ENCODE measurements at regions not wholly inside any gene's neighbourhood (a gene's known extent, or its start where the extent isn't known, plus 50 kb on each side); places are given as distances from the start of the nearest gene placed in this dataset.

DNA sequence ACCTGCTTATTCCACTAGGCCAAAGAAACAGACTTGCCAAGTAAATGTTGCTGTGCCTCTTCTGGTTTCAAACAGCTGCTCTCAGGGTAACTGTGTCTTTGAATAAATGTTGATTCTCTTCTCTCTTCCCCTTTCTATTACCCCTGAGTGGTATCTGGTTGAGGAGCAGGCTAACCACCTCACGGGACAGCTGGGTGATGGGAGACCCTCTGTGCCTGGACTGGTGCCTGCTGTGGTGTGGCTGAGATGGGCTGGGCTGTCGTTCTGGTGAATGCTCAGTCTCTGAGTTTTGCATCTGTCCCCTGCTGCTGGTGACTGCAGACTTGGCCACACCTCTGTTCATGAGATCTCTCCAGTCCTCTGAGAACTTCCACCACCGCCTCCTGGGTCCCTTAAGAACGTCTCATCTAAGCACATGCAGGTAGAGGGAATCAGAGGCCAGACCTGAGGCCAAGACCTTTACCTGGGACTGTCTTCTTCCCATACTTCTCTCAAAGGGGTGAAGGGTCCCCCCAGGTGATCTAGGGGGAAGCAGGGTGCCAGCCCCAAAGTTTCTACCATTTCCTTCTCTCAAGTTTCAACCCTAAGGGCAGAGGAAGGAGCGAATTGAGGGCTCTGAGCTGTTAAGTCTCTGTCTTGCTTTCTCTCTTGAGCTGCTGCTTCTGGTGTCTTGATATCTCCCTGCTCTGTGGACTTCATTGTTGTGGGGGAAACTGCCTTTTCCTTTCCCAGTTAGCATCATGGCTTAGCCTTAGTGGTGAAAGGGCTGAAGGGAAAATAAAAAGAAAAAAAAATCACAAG is 252.9 kb downstream of the EBLN2 start:
- DNase-seq (ENCODE audit: extremely low read depth in 1 of 4, low spot score in 3 of 4) (no peak), FAIRE-seq (no peak), ATAC-seq (no peak)
- TF ChIP-seq HNRNPL (IDR thresholded peaks at IDR 0.05; ENCODE audit: low read depth, low read length) (no peak), POLR2H (tag; IDR thresholded peaks at IDR 0.05; ENCODE audit: low read depth) (no peak), NCOR1 (IDR thresholded peaks at IDR 0.05) (no peak)
- Histone ChIP-seq H4K20me1 (replicated peaks; ENCODE audit: control insufficient read depth, insufficient read depth, low read length) (no peaks in the 10 kb centered on the region), H3K9ac (ENCODE audit: insufficient read depth in 1 of 2, low read depth in 2 of 2, low read length in 2 of 2) (no peak overlapping the region), H3K79me2 (ENCODE audit: control insufficient read depth, insufficient read depth, low read length) (no peaks in the 10 kb centered on the region), H2AFZ (ENCODE audit: low read depth, low read length) (no peak overlapping the region), H3K4me1 (replicated peaks in 1 of 2; ENCODE audit: control insufficient read depth in 2 of 2, insufficient read depth in 2 of 2, low read length in 2 of 2) (no peaks in the 10 kb centered on the region), H3K9me1 (ENCODE audit: control insufficient read depth, insufficient read depth, low read length) (no peaks in the 10 kb centered on the region), H3K27ac (ENCODE audit: extremely low read depth, low read depth, low read length) (no peak overlapping the region), H3K4me2 (ENCODE audit: insufficient read depth, low read length) (no peak overlapping the region), H3K36me3 (ENCODE audit: control insufficient read depth, insufficient read depth, low read length) (no peaks in the 10 kb centered on the region), H3K4me3 (no peak overlapping the region), H3K27me3 (ENCODE audit: control insufficient read depth in 2 of 2, insufficient read depth in 2 of 2, low read length in 2 of 2) (no peaks in the 10 kb centered on the region), H3K9me3 (replicated peaks; ENCODE audit: control insufficient read depth, insufficient read depth, low read depth, low read length) (no peaks in the 10 kb centered on the region)
- in situ Hi-C loops (cut with MboI) (no loop called here), intact Hi-C loops (cut with micrococcal nuclease) (no loop called here)
- 3% methylated on average over 5 of the region's 5 CpGs for WGBS (ENCODE audit: insufficient coverage, low coverage, missing lambda C conversion rate)
- BruUV-seq (replicated peaks): no TSS peak
- CTCF ChIA-PET (ENCODE audit: low intra/inter-chr PET ratio): no interaction called here
- POLR2A ChIA-PET: interaction anchor here (0.7 kb wide), 1 partner anchor 161 kb away, joined by 5 read pairs; no protein-coding TSS in a partner anchor

- Histone ChIP-seq H3K27ac (ENCODE audit: extremely low read depth, low read depth, low read length) (no peak overlapping the region), H3K27me3 (ENCODE audit: control insufficient read depth in 2 of 2, insufficient read depth in 2 of 2, low read length in 2 of 2) (no peaks in the 10 kb centered on the region), H3K4me3 (no peak overlapping the region), H3K9ac (ENCODE audit: insufficient read depth in 1 of 2, low read depth in 2 of 2, low read length in 2 of 2) (no peak overlapping the region), H3K79me2 (ENCODE audit: control insufficient read depth, insufficient read depth, low read length) (no peaks in the 10 kb centered on the region), H4K20me1 (replicated peaks; ENCODE audit: control insufficient read depth, insufficient read depth, low read length) (no peaks in the 10 kb centered on the region), H3K4me2 (ENCODE audit: insufficient read depth, low read length) (no peak overlapping the region), H3K4me1 (replicated peaks in 1 of 2; ENCODE audit: control insufficient read depth in 2 of 2, insufficient read depth in 2 of 2, low read length in 2 of 2) (no peaks in the 10 kb centered on the region), H2AFZ (ENCODE audit: low read depth, low read length) (no peak overlapping the region), H3K36me3 (ENCODE audit: control insufficient read depth, insufficient read depth, low read length) (no peaks in the 10 kb centered on the region), H3K9me1 (ENCODE audit: control insufficient read depth, insufficient read depth, low read length) (no peaks in the 10 kb centered on the region), H3K9me3 (replicated peaks; ENCODE audit: control insufficient read depth, insufficient read depth, low read depth, low read length) (no peaks in the 10 kb centered on the region)
- in situ Hi-C loops (cut with MboI) (no loop called here), intact Hi-C loops (cut with micrococcal nuclease) (no loop called here)
- BruUV-seq (replicated peaks): no TSS peak
- DNase-seq (ENCODE audit: extremely low read depth in 1 of 4, low spot score in 3 of 4) (no peak), FAIRE-seq (no peak), ATAC-seq (no peak)
- WGBS (ENCODE audit: insufficient coverage, low coverage, missing lambda C conversion rate): 1% methylated on average over 9 of the region's 10 CpGs
- CTCF ChIA-PET (ENCODE audit: low intra/inter-chr PET ratio): no interaction called here
- POLR2A ChIA-PET: no interaction called here
- TF ChIP-seq ZNF436 (CRISPR knock-in tag; IDR thresholded peaks at IDR 0.05) (no peak), ETS1 (conservative IDR thresholded peaks at IDR 0.05; ENCODE audit: control insufficient read depth, low read depth, low read length) (no peak), POLR2B (IDR thresholded peaks at IDR 0.05; ENCODE audit: low read depth, partially characterized antibody) (no peak), TEAD4 (IDR thresholded peaks at IDR 0.05; ENCODE audit: low read length) (no peak), TEAD4 (CRISPR knock-in tag; IDR thresholded peaks at IDR 0.05; ENCODE audit: borderline replicate concordance) (no peak)
- TF ChIP-seq, protein P1, sequence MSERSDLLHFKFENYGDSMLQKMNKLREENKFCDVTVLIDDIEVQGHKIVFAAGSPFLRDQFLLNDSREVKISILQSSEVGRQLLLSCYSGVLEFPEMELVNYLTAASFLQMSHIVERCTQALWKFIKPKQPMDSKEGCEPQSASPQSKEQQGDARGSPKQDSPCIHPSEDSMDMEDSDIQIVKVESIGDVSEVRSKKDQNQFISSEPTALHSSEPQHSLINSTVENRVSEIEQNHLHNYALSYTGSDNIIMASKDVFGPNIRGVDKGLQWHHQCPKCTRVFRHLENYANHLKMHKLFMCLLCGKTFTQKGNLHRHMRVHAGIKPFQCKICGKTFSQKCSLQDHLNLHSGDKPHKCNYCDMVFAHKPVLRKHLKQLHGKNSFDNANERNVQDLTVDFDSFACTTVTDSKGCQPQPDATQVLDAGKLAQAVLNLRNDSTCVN (CRISPR knock-in tag; IDR thresholded peaks at IDR 0.05): no peak
Measured at GRCh38 chr3:73315706-73316105, 254.2 kb downstream of the EBLN2 start.

Measured in K562 (cell line).